Superior temporal gyrus (tissue), 1 donor: ENCODE measurements at regions not wholly inside any gene's neighbourhood (a gene's known extent, or its start where the extent isn't known, plus 50 kb on each side); places are given as distances from the start of the nearest gene placed in this dataset.

Source experiments
- DNase-seq: peaks from one replicate; pipeline ENCODE4 v3.0.0-alpha.2; 2016; ENCODE audit errors: extremely low spot score

DNA sequence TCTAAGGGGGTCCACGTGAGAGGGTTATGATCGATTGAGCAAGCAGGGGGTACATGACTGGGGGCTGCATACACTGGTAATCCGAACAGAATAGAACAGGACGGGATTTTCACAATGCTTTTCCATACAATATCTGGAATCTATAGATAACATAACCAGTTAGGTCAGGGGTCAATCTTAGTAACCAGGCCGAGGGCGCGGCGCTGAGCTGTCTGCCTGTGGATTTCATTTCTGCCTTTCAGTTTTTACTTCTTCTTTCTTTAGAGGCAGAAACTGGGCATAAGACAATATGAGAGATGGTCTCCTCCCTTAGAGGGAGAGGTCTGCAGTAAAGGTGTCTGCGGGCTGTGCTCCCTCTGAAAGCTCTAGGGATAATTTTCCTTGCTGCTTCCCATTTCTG, 261.3 kb downstream of the XXYLT1 start:
- DNase-seq: no peak

DNA sequence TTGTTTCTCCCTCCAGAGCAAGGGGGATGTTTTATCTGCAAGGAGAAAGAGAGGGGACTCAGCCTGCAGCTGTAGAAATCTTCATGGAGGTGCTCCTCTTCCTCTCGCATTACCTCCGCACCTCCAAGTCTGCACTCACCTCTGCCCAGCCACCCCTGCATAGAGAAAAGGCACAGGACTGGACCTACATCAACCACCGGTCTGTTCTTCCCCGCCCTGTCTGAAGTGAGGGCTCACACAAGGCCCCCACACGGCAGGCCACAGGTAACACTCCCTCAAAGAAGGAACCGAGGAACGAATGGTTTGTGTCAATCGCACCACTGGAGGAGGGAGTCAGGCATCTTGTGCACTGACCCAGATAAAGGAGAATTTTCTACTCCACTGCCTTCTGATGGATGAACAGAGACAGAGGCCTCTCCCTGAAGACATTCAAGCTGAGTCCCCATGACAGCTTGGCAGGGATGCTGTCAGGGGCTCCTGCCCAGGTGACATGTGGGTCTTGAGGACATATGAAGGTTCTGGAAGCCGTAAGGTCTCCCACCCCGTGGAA, 260.3 kb downstream of the XXYLT1 start:
- no peak for DNase-seq

DNA sequence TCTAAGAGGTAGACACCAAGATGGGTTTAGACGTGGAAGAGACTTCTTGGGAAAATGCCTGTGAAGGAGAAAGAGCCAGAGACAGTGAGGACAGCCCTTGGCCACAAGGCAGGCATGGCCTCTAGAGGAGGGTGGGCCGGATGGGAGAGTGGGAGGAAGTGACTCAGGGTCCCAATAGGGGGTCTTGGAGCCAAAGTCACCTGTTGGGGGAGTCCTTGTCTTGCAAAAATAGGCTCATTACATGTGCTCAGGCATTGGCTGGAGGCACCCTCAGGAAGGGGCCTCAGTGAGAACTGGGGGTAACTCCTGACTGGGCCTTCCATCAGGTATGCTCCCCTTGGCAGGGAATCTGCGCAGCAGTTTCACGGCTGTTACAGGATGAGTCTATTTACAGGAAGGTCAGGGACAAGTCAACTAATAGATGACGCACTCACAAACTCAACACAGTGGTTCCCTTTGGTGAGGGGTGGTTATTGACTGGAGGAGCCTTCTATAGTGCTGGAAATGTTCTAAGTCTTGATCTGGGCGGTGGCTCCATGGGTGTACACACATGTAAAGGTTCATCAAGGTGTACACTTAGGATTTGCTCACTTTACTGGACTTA, 259.6 kb downstream of the XXYLT1 start:
- no peak for DNase-seq

DNA sequence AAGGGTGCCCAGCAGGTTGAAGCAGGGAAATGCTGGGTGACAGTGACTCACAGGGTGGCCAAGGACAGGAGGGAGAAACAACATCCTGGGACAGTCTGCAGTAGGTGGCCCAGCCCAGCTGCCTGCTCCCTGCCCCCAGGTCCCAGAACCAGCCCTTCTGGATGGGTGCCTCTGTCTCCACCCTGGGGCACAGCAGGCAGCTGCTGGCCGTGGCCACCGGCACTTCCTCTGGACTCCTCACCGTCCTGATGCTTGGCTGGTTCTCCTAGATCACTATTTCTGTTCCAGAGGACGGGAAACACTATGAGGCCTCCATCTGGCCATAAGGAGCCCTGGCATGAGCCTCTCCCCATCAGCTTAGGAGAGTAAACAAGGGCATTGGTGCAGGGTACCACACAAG, 258.9 kb downstream of the XXYLT1 start:
- no peak for DNase-seq

DNA sequence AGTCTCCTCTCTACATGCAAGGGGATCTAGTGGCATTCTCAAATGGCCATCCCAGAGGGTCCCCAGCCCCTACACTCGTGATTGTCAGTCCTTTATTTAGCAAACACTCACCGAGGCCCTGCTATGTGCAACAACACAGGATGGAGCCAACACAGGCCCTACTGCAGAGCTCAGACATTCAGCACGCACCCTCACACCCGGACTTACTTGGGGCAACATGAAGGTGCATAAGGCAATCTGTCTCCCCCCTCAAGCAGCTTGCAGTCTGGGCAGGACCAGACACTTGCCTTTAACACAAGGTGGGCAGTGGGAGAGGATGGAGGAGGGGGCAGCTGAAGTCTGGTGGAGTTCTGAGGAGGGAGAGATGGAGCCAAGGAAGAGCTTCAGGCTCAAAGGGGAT, 258.4 kb downstream of the XXYLT1 start:
- DNase-seq: no peak

DNA sequence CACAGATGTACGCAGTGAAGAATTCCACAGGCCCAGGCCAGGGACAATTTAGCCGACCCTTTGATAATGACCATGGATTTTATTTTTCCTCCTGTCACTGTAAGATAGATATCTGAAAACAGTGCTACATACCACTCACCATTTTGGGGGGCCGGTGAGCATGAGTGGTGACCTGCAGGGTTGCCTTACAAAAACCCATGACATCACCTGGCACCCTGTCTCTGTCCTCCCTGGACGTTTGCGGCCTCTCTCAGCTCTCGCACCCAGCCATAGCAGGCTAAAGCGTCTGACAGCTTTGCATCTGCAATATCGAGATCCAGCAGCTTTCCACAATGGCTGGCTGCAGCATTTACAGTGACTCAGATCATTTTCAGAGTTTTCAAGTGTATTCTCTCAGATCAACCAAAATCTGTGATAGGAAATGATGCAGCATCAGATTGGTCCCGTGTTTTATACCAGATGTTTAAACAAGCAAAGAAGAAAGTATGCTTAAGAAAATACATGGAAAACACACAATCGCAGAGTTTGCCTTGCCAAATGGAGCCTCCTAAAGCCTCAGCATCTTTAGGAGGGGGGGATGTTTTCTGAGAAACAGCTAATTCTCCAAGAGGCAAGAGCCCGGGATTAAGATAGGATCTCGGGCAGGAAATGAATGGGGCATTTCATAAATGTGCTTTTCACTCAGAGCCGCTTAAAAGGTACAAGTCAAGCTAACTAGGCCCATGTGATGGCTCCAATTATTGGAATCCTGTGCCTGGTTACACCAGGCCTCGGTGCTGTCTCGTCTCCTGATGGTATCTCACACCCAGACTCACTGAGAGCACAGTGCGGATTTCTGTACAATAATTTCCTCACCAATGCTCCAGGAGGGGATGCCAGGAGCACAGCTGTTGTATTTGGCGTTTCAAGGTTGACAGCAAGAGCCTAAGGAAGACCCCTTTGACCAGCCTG, 257.3 kb downstream of the XXYLT1 start:
- no peak for DNase-seq

DNA sequence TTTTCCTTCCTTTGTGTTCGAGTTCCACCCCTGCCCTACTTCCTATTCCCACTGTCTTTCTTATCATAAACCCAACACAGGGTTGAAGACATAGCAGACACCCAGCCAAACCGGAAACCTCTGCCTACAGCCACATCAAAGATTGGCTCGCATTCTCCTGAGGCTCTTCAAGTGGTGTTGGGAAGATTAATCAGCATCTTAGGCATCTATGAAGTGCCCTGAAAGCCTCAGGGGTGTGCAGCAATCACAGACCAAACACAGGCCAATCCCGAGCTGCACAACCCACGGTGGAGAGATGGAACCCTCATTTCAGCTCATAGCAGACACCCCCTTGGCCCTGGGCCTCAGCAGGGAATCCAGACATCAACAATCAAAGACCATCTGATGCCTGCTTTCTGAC, 255.9 kb downstream of the XXYLT1 start:
- DNase-seq: no peak

DNA sequence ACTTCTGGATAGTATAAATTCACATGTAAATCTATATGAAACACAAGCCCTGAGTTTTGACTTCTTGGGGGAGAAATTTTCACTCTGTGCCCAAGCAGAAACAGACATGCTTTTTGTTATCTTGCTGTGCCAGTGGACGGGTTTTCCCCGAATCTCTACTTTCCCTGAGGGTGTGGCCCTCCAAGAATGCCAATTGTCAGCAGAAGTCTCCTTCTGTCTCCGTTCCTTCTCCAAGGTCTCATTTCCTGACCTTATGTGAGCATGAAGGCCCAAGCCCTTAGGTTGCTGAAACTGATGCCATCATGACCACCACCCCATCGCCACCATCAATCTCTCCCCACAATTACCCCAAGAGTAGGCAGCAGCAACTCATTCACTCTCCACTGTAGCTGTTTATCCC, 253.8 kb downstream of the XXYLT1 start:
- DNase-seq: no peak
